Peyer's patch (tissue), 4 donors: ENCODE measurements at regions not wholly inside any gene's neighbourhood (a gene's known extent, or its start where the extent isn't known, plus 50 kb on each side); places are given as distances from the start of the nearest gene placed in this dataset.
"Not testable (repeated sequence)": the region's sequence is repeated elsewhere in the genome, so short reads cannot be mapped to it uniquely, and the experiment has no call there.

ENCODE experiments used
- DNase-seq, 3 donors: peaks; one replicate each; pipeline ENCODE4 v3.0.0-alpha.2; 2017 to 2019
- H3K27ac ChIP-seq, 4 donors: fragments of 200-600 bp; sonication (generic); one replicate each; pipeline ENCODE4 v1.5.1; 2016 to 2019
- H3K27me3 ChIP-seq, 2 donors: fragments of 200-600 bp; sonication (generic); one replicate each; pipeline ENCODE4 v1.5.1; 2019
- H3K36me3 ChIP-seq, 3 donors: fragments of 200-600 bp; sonication (generic); one replicate each; pipeline ENCODE4 v1.5.1; 2016 to 2019
- H3K4me1 ChIP-seq, 4 donors: fragments of 200-600 bp; sonication (generic); one replicate each; pipeline ENCODE4 v1.5.1; 2016 to 2019
- H3K4me3 ChIP-seq, 4 donors: fragments of 200-600 bp; sonication (generic); 1 replicate in 3 of 4; 2 replicates in 1 of 4; pipeline ENCODE4 v1.5.1; 2016 to 2019; ENCODE audit warnings: mild to moderate bottlenecking in 1 of 4
- H3K9me3 ChIP-seq, 4 donors: fragments of 200-600 bp; sonication (generic); one replicate each; pipeline ENCODE4 v1.5.1; 2016 to 2019; ENCODE audit warnings: mild to moderate bottlenecking in 1 of 4
- CTCF ChIP-seq, 6 experiments: fragments of 450-650 bp in 4 of 6; fragments of 200-600 bp in 2 of 6; sonication (generic) in 1 of 6; IDR thresholded peaks; one replicate each; pipeline ENCODE4 v1.5.1; 2017 to 2019; ENCODE audit warnings: antibody characterized with exemption in 6 of 6, mild to moderate bottlenecking in 3 of 6, moderate library complexity in 1 of 6
- POLR2A ChIP-seq, 2 donors: fragments of 450-650 bp; IDR thresholded peaks; one replicate each; pipeline ENCODE4 v1.5.1; 2017; ENCODE audit warnings: antibody characterized with exemption in 2 of 2, mild to moderate bottlenecking in 2 of 2, moderate library complexity in 2 of 2

- Histone ChIP-seq H3K27me3 (no peaks in the 10 kb centered on the region), H3K4me3 (no peak overlapping the region), H3K36me3 (no peaks in the 10 kb centered on the region), H3K4me1 (no peaks in the 10 kb centered on the region), H3K9me3 (no peaks in the 10 kb centered on the region), H3K27ac (no peak overlapping the region)
- no peak for DNase-seq
- TF ChIP-seq POLR2A (IDR thresholded peaks at IDR 0.05): no peak
- no peak for TF ChIP-seq CTCF (IDR thresholded peaks at IDR 0.05)
These were observed 899.7 kb downstream of the DSC3 start for GRCh38 chr18:30142870-30143269.

GRCh38 chr18:30142248-30142647 lies 900.3 kb downstream of the DSC3 start:
- H3K27ac ChIP-seq: no peak overlapping the region
- DNase-seq: no peak
- no peak overlapping the region for H3K4me3 ChIP-seq
- no peaks in the 10 kb centered on the region for H3K9me3 ChIP-seq
- no peaks in the 10 kb centered on the region for H3K36me3 ChIP-seq
- no peaks in the 10 kb centered on the region for H3K4me1 ChIP-seq
- no peaks in the 10 kb centered on the region for H3K27me3 ChIP-seq
- TF ChIP-seq POLR2A (IDR thresholded peaks at IDR 0.05) (no peak), CTCF (IDR thresholded peaks at IDR 0.05) (no peak)

GRCh38 chr18:30141506-30141905 lies 901.0 kb downstream of the DSC3 start:
- not testable (repeated sequence) for H3K27me3 ChIP-seq, H3K4me3 ChIP-seq, H3K36me3 ChIP-seq, DNase-seq, H3K27ac ChIP-seq, H3K9me3 ChIP-seq, H3K4me1 ChIP-seq

GRCh38 chr18:30139631-30140287 lies 902.8 kb downstream of the DSC3 start:
- no peak overlapping the region for H3K27ac ChIP-seq
- no peaks in the 10 kb centered on the region for H3K9me3 ChIP-seq
- H3K4me3 ChIP-seq: no peak overlapping the region
- no peaks in the 10 kb centered on the region for H3K36me3 ChIP-seq
- no peak for DNase-seq
- H3K4me1 ChIP-seq: no peaks in the 10 kb centered on the region
- TF ChIP-seq CTCF (IDR thresholded peaks at IDR 0.05) (no peak), POLR2A (IDR thresholded peaks at IDR 0.05) (no peak)
- H3K27me3 ChIP-seq: no peaks in the 10 kb centered on the region

GRCh38 chr18:30135938-30136337 lies 906.6 kb downstream of the DSC3 start:
- H3K9me3 ChIP-seq: no peaks in the 10 kb centered on the region
- H3K27me3 ChIP-seq: no peaks in the 10 kb centered on the region
- no peak for TF ChIP-seq POLR2A (IDR thresholded peaks at IDR 0.05)
- TF ChIP-seq CTCF (IDR thresholded peaks at IDR 0.05): no peak
- H3K4me1 ChIP-seq: no peaks in the 10 kb centered on the region
- no peaks in the 10 kb centered on the region for H3K36me3 ChIP-seq
- H3K4me3 ChIP-seq: no peak overlapping the region
- no peak overlapping the region for H3K27ac ChIP-seq
- no peak for DNase-seq

- TF ChIP-seq CTCF (IDR thresholded peaks at IDR 0.05) (no peak), POLR2A (IDR thresholded peaks at IDR 0.05) (no peak)
- no peak for DNase-seq
These were observed 908.5 kb downstream of the DSC3 start for GRCh38 chr18:30134020-30134419.

More at GRCh38 chr18:30134020-30134419, 908.5 kb downstream of the DSC3 start:
- Histone ChIP-seq H3K36me3 (no peaks in the 10 kb centered on the region), H3K4me1 (no peaks in the 10 kb centered on the region), H3K9me3 (peaks cover 0 to 2% (median 0%) of the 10 kb centered on the region in 4 donors), H3K27me3 (no peaks in the 10 kb centered on the region), H3K27ac (no peak overlapping the region), H3K4me3 (no peak overlapping the region)
